ENCODE measurements at regions not wholly inside any gene's neighbourhood (a gene's known extent, or its start where the extent isn't known, plus 50 kb on each side); places are given as distances from the start of the nearest gene placed in this dataset.

DNA sequence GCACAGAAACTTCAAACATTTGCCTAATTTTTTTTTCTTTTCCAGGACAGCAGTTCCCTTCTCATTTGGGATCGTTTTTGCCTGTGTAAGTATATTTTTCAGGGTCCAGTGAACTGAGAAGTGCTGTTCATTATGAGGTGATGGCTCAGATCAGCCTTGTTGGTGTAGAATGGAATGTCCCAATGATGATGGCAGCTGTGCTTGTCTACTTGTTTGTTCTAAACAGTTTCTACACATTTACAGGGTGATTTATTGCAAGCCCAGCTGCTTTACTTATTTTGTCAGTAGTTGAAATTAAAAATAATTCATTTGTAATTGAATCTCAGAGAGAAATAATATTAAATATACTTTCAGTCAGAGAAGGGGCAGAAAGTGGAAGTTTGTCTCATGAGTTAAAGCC lies 337.6 kb upstream of the SEMA6A start:
- no peak for DNase-seq (ENCODE audit: low read depth, low spot score)

DNA sequence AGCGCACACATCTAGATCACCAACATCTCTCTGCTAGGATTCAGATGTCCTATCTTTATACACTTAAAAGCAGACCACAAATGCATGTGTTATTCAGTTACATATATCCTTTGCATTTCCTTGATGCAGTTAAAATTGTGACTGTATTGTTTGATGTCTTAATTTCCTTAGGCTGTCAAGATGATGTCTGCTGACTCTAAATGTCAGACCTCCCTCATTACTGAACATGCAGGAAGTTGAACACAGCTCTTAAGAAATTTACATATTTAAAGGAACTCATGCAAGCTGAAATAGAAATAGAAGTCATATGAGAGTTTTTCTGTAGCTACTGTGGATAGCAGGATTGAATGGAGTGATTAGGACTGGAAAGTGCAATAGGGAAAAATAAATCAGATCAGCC lies 336.5 kb upstream of the SEMA6A start:
- DNase-seq (ENCODE audit: low read depth, low spot score): no peak

DNA sequence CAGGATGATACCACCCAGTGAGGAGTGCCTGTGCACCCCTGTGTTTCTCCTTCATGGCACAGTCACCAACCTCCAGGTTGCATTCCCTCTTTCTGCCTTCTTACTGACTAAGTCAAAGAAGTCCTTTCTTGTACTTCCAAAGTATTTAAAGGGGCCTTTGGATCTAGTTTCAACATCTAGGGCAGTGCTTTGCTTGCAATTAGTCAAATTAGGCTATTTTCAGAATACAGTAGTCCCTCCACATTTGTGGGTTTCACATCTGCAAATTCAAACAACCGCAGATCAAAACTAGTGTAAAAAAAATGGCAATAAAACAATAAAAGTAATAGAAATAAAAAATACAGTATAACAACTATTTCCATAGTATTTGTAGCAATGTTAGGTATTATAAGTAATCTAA lies 333.9 kb upstream of the SEMA6A start:
- no peak for DNase-seq (ENCODE audit: low read depth, low spot score)

GRCh38 chr5:116905885-116906284 lies 331.3 kb upstream of the SEMA6A start:
- no peak for DNase-seq (ENCODE audit: low read depth, low spot score)

GRCh38 chr5:116900793-116901192 lies 326.2 kb upstream of the SEMA6A start:
- no peak for DNase-seq (ENCODE audit: low read depth, low spot score)

DNA sequence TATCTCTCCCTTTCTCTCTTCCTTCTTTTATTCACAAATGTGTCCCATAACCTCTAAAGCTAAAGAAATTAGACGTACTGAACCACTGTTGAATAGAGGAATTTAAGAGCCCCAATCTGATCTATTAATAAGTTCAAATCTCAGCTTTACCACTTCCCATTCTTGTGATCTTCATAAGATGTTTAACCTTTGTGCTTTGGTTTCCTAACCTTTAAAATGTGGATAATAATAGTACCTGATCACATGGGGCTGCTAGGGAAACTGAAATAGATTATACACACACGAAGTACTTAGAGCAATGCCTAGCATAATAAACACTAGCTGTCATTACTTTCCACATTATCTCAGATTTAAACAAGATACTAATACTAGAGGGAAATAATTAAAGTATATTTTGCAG lies 324.3 kb upstream of the SEMA6A start:
- DNase-seq (ENCODE audit: low read depth, low spot score): no peak

DNA sequence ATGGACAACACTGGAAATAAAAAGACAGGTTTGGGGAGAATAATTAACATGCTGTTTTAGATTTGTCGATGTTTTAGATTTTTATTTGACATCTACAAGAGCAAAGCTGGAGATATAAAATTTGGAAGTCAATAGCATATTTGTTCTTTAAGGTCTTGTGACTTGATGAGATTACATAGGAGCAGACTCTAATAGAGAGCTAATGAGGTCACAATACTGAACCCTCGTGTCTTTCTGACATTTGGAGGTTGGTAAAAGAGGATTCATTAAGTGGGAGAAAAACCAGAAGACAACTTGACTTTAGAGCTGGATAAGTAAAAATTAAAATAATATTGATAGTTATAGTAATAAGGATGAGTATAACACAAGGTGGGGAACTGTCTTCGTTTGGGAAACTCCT lies 322.7 kb upstream of the SEMA6A start:
- DNase-seq (ENCODE audit: low read depth, low spot score): no peak

DNA sequence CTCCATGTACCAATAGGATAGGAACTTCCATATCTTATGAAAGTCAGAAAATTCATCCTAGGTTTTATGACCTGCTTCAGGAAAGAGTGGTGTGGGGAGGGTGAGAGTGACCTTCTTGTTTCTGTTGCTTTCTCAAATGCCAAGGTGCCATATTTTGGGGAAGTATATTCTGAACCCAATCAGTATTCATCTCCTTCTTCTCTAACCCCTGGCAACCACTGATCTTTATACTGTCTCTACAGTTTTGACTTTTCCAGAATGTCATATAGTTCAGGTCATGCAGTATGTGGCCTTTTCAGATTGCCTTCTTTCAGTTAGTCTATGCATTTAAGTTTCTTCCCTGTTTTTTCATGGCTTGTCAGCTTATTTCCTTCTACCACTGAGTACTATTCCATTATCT lies 321.4 kb upstream of the SEMA6A start:
- no peak for DNase-seq (ENCODE audit: low read depth, low spot score)

DNA sequence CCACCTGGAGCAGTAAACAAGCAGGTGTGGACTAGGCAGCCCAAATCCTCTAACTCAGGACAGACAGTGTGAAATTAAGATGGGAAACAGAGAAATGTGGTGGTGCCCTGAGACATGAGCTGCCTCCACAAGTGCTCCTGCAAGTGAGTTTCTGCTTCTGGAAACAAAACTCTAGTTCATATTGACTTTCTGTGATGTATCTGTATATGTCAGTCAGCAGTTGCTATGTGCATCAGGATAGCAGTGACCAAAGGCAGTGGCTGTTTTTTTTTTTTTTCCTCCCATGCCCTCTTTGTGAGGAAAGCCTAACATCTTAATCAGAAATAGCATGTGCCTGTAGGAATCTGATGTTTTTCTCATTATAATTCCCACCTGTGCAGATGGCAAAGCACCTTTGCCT lies 318.4 kb upstream of the SEMA6A start:
- DNase-seq (ENCODE audit: low read depth, low spot score): no peak

DNA sequence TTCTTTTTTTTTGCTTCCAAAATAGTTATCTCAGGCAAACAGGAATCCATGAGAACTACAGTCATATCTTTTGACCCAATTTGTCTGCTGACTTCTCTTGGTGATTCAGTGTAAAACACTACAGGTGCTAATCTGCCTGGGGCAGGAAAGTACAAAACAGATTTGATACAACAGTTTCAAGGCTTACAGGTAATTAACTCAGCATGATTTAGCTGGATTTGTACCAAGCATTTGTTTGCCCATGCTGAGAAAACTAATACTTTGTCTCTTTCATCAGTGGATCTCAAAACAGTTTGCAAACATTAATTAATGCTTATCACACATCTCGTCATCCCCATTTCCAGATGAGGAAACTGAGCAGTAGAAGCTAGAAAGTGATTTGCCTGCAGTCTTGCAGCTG lies 312.5 kb upstream of the SEMA6A start:
- DNase-seq (ENCODE audit: low read depth, low spot score): no peak

GRCh38 chr5:116885825-116886224 lies 311.2 kb upstream of the SEMA6A start:
- no peak for DNase-seq (ENCODE audit: low read depth, low spot score)

DNA sequence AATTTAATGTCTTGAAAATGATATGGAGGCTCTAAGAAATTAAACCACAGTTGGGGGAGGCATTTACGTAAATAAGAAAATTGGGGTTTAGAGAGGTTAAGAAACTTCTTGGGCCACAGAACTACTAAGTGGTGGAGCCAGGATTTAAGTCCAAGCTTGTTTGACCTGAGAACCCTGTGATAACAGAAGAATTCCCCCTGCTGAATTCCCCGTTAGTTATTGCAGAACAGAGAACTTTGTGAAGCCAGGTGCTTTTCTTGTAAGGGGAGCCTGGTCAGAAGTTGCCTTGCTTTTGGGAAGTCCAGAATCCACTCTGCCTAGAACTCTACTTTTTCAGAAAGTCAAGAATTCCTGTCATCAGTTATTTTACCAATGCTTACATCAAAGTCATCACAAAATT lies 309.3 kb upstream of the SEMA6A start:
- no peak for DNase-seq (ENCODE audit: low read depth, low spot score)

DNA sequence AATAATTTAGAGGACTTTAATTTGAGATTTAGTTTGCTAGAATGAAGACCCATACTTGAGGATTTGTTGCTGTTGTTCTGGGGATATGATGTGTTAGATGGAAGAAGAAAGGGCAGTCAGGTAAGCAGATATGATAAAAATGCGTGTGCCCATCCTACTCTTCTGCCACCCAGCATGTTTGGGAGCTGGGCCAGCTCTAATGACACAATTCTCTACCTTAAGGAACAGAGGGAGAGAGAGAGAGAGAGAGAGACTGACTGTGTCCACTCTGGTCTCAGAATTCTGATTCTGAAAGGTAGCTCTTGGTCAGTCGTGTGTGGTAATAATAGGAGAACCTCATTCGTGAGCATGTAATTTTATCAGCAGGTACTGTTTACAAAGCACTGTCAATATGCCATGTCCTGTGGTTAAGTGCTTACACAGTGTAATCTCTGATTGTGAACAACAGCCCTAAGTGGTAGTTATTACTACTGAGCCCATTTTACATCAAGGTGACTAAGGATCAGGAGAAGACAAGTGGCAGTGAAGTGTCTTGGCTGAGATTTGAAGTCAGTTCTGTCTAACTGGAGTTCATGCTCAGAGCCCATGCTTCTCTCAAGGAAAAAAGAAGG lies 307.4 kb upstream of the SEMA6A start:
- DNase-seq (ENCODE audit: low read depth, low spot score): no peak

DNA sequence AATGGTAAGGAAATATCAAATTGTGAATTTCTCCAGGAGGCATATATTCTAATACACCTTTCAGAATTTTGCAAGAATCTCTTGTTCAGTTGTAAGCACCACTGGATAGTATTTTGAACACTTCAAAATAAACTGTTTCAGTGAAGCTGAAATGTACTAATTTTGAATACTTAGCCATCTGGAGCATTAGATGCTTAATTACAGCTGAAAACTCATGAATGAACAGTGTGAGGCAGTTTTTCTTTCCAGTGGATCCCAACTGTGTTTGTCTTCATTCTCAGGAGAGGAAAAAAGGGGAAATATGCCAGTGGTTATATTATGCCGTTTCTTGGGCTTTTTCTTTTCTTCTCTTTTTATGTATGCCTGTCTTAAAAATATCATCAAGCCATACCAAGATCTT lies 306.0 kb upstream of the SEMA6A start:
- DNase-seq (ENCODE audit: low read depth, low spot score): no peak

DNA sequence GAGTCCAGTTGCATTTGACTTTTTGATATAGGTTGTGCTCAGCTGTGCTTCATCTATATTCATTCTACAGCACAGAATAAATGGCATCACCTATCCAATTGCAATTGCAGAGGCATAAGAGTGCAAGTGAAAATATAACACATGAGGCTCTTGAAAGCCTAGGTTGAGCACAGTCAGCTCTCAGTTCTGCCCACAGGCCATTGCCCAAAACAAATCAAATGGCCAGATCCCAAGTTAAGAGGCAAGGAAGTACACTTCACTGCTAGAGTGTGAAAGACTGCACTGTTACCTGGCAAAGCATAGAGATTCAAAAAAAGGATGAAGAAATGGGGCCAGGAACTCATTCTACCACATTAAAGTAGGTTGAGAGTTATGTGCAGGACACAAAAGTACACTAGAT lies 305.5 kb upstream of the SEMA6A start:
- no peak for DNase-seq (ENCODE audit: low read depth, low spot score)

GRCh38 chr5:116876240-116876840 lies 301.7 kb upstream of the SEMA6A start:
- DNase-seq (ENCODE audit: low read depth, low spot score): no peak

GRCh38 chr5:116872986-116873385 lies 298.4 kb upstream of the SEMA6A start:
- DNase-seq (ENCODE audit: low read depth, low spot score): no peak

DNA sequence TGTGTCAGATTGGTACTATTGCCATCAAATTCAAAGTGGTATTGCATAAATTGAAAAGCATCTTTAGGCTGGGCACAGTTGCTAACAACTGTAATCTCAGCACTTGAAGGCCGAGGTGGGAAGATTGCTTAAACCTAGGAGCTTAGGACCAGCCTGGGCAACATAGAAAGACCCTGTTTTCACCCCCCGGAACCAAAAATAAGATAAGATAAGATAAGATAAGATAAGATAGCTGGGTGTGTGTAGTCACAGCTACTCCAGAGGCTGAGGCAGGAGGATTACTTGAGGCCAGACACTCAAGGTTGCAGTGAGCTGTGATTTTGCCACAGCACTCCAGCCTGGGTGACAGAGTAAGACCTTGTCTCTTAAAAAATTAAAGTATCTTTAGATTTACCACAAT lies 297.9 kb upstream of the SEMA6A start:
- DNase-seq (ENCODE audit: low read depth, low spot score): no peak

DNA sequence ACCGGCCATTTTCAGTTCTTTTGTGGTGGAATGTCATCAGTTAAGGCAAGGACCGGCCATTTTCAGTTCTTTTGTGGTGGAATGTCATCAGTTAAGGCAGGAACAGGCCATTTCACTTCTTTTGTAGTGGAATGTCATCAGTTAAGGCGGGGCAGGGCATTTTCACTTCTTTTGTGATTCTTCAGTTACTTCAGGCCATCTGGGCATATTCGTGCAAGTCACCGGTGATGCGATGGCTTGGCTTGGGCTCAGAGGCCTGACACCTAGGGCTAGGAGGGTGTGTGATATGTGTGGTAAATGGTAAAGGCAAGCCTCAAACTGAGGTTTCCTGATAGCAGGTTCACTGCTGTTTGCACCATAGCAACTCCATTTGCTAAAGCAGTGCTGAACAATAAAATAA lies 293.2 kb upstream of the SEMA6A start:
- peak; percentile 7 for DNase-seq (ENCODE audit: low read depth, low spot score)

DNA sequence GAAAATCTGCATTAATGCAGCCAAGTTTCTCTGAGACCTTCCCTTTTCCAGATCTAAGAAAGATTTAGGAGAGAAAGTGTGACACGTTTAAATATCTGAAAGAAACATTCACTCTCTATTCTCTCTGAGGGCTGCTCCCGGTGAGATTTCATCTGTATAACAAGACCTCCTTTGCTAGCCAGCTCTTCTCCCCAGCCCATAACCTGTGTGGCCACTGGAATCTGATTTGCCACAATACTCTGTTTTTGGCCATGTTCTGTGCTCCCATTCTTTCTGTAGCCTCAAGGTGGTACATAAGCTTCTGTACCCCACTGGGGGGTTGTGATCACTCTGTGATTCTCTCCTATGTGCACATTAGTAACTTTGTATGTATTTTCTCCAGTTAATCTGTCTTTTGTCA lies 291.0 kb upstream of the SEMA6A start:
- peak; percentile 7 for DNase-seq (ENCODE audit: low read depth, low spot score)

DNA sequence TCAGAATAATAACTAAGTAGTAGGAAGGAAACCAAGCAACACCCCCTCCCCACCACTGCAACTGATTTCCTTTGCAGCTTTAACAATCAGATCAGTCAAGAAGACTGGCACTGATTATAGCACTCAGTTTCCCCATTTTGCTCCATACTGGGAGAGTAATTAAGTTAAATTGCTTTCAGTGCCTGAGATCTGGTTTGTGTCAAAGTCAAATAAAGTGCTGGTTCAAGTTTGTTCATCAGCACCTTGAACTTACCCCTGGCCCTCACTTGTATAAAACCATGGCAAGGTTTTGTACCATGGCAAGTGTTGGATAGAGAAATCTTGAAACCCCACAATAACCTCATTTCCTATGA lies 290.2 kb upstream of the SEMA6A start:
- DNase-seq (ENCODE audit: low read depth, low spot score): peak; percentile 5

- peak; percentile 99 for DNase-seq (ENCODE audit: low read depth, low spot score)
Measured at GRCh38 chr5:116864157-116864837, 289.7 kb upstream of the SEMA6A start.

DNA sequence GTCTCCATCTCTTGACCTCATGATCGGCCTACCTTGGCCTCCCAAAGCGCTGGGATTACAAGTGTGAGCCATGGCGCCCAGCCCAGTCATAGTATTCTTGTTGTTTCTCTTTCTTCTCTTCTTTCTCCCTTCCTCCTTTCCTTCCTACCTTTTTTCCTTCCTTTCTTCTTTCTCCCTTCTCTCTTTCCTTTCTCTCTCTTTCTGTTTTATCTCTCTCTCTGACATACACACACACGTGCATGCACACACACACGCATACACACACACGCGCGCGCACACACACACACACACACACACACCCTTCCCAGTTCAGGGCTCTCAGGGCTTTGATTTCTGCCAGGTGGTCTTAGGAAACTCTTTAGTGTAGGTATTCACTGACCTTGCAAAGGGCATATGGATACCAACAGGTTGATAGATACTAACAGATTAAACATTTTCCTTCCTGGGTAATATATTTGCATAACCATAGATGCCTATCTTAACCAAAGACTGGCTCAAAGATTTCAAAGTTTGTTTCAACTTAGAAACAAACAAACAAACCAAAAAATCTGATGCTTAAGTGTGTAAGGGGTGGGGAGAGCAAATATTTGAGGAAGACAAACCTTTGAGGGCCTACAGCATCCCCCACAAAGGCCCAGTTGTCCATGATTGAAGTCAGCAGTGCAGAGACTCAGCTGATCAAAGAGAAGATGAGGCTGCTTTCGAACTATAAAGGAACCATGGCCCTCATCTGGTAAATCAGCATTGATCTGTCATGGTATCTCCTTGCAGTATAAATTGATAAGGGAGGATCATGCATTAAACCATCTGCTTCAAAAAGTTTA lies 288.2 kb upstream of the SEMA6A start:
- DNase-seq (ENCODE audit: low read depth, low spot score): no peak
